Trophoblast cell (in vitro differentiated cells and primary cell): ENCODE measurements at regions not wholly inside any gene's neighbourhood (a gene's known extent, or its start where the extent isn't known, plus 50 kb on each side); places are given as distances from the start of the nearest gene placed in this dataset.

Experiments
- DNase-seq, 2 donors: peaks; one replicate each; pipeline ENCODE4 v3.0.0-alpha.2; 2016
- H2AFZ ChIP-seq: 2 replicates; pipeline ENCODE4 v1.6.1; 2013; ENCODE audit warnings: low read length, moderate library complexity, mild to moderate bottlenecking; ENCODE audit not compliant: insufficient read depth, poor library complexity
- H2AK5ac ChIP-seq: 2 replicates; pipeline ENCODE4 v1.6.1; 2013; ENCODE audit warnings: mild to moderate bottlenecking, low read length
- H2BK120ac ChIP-seq: 2 replicates; pipeline ENCODE4 v1.6.1; 2013; ENCODE audit warnings: low read length, mild to moderate bottlenecking, moderate library complexity; ENCODE audit not compliant: insufficient read depth, poor library complexity
- H2BK12ac ChIP-seq: 2 replicates; pipeline ENCODE4 v1.6.1; 2013; ENCODE audit warnings: mild to moderate bottlenecking, low read length, moderate library complexity
- H2BK5ac ChIP-seq: 2 replicates; pipeline ENCODE4 v1.6.1; 2013; ENCODE audit warnings: low read length, low read depth, moderate library complexity, mild to moderate bottlenecking; ENCODE audit not compliant: poor library complexity
- H3K14ac ChIP-seq: 2 replicates; pipeline ENCODE4 v1.6.1; 2013; ENCODE audit warnings: mild to moderate bottlenecking, low read length
- H3K18ac ChIP-seq: 2 replicates; pipeline ENCODE4 v1.6.1; 2013; ENCODE audit warnings: mild to moderate bottlenecking, low read length
- H3K23ac ChIP-seq: 2 replicates; pipeline ENCODE4 v1.6.1; 2013; ENCODE audit warnings: low read length
- H3K27ac ChIP-seq: 2 replicates; pipeline ENCODE4 v1.5.1; 2013; ENCODE audit warnings: low read depth, mild to moderate bottlenecking, inconsistent platforms, low read length, moderate library complexity
- H3K27me3 ChIP-seq: 2 replicates; pipeline ENCODE4 v1.6.1; 2013; ENCODE audit warnings: inconsistent platforms, mild to moderate bottlenecking, low read length, moderate library complexity; ENCODE audit not compliant: insufficient read depth
- H3K36me3 ChIP-seq, 2 experiments: 1 replicate in 1 of 2; 2 replicates in 1 of 2; pipeline ENCODE4 v1.6.1; 2013; ENCODE audit warnings: low read length in 2 of 2, mild to moderate bottlenecking in 2 of 2, moderate library complexity in 1 of 2; ENCODE audit not compliant: insufficient read depth in 2 of 2, control insufficient read depth in 1 of 2
- H3K4ac ChIP-seq: 2 replicates; pipeline ENCODE4 v1.6.1; 2013; ENCODE audit warnings: low read depth, mild to moderate bottlenecking, low read length, moderate library complexity
- H3K4me1 ChIP-seq, 2 experiments: 1 replicate in 1 of 2; 2 replicates in 1 of 2; pipeline ENCODE4 v1.6.1; 2013; ENCODE audit warnings: low read length in 2 of 2, mild to moderate bottlenecking in 2 of 2, moderate library complexity in 1 of 2; ENCODE audit not compliant: insufficient read depth in 2 of 2, control insufficient read depth in 1 of 2
- H3K4me2 ChIP-seq: 2 replicates; pipeline ENCODE4 v1.6.1; 2013; ENCODE audit warnings: inconsistent platforms, mild to moderate bottlenecking, low read length, moderate library complexity
- H3K4me3 ChIP-seq: 2 replicates; pipeline ENCODE4 v1.5.1; 2013; ENCODE audit warnings: mild to moderate bottlenecking, low read depth, low read length, inconsistent platforms
- H3K79me1 ChIP-seq: one replicate; pipeline ENCODE4 v1.6.1; 2013; ENCODE audit warnings: low read length
- H3K79me2 ChIP-seq: 2 replicates; pipeline ENCODE4 v1.6.1; 2013; ENCODE audit warnings: low read length, mild to moderate bottlenecking; ENCODE audit not compliant: control insufficient read depth, insufficient read depth, poor library complexity
- H3K9ac ChIP-seq: 2 replicates; pipeline ENCODE4 v1.6.1; 2013; ENCODE audit warnings: mild to moderate bottlenecking, low read length
- H3K9me3 ChIP-seq: 2 replicates; pipeline ENCODE4 v1.6.1; 2013; ENCODE audit warnings: low read depth, mild to moderate bottlenecking, control low read depth, inconsistent platforms, low read length; ENCODE audit not compliant: insufficient read depth
- H4K12ac ChIP-seq: 2 replicates; pipeline ENCODE4 v1.6.1; 2013; ENCODE audit warnings: low read depth, mild to moderate bottlenecking, low read length, moderate library complexity
- H4K8ac ChIP-seq: 2 replicates; pipeline ENCODE4 v1.6.1; 2013; ENCODE audit warnings: low read depth, mild to moderate bottlenecking, low read length, moderate library complexity
- H4K91ac ChIP-seq: one replicate; pipeline ENCODE4 v1.6.1; 2013; ENCODE audit warnings: low read depth, mild to moderate bottlenecking, low read length, moderate library complexity
- WGBS: extraction: QIAGEN DNeasy Blood & Tissue Kit; methylation state at CpG from one replicate; pipeline ENCODE4 v1.1.7; 2013; ENCODE audit warnings: missing lambda C conversion rate; ENCODE audit not compliant: insufficient read length, insufficient coverage; ENCODE audit errors: extremely low coverage; 5-methylcytosine and 5-hydroxymethylcytosine counted together

- Histone ChIP-seq H3K27ac (no peak overlapping the region), H2BK120ac (no peak overlapping the region), H3K79me2 (no peaks in the 10 kb centered on the region), H2BK12ac (no peak overlapping the region), H3K4me2 (no peak overlapping the region), H2AFZ (no peak overlapping the region), H3K14ac (no peak overlapping the region), H3K4me3 (no peak overlapping the region), H4K8ac (no peak overlapping the region), H2BK5ac (no peak overlapping the region), H3K9ac (no peak overlapping the region), H3K79me1 (no peaks in the 10 kb centered on the region), H3K9me3 (peaks cover 2% of the 10 kb centered on the region), H3K4me1 (peaks cover 7 to 9% of the 10 kb centered on the region in 2 experiments), H2AK5ac (no peak overlapping the region), H3K18ac (no peak overlapping the region), H4K12ac (no peak overlapping the region), H3K36me3 (no peaks in the 10 kb centered on the region), H3K27me3 (no peaks in the 10 kb centered on the region), H3K23ac (no peak overlapping the region), H4K91ac (no peak overlapping the region), H3K4ac (no peak overlapping the region)
- DNase-seq, result no peak
- WGBS, result no CpG with 5 or more reads among the region's 1 CpG
Measured at GRCh38 chr11:119895981-119896380, 167.0 kb upstream of the NECTIN1 start.

GRCh38 chr11:119894916-119895315 is 165.9 kb upstream of the NECTIN1 start:
- Histone ChIP-seq H2BK5ac (no peak overlapping the region), H3K4ac (no peak overlapping the region), H4K12ac (no peak overlapping the region), H3K4me3 (no peak overlapping the region), H2AFZ (no peak overlapping the region), H3K4me2 (no peak overlapping the region), H3K4me1 (peaks cover 9 to 10% of the 10 kb centered on the region in 2 experiments), H3K14ac (no peak overlapping the region), H4K8ac (no peak overlapping the region), H3K27me3 (no peaks in the 10 kb centered on the region), H2BK120ac (no peak overlapping the region), H3K18ac (no peak overlapping the region), H3K27ac (no peak overlapping the region), H2AK5ac (no peak overlapping the region), H3K79me1 (no peaks in the 10 kb centered on the region), H3K9ac (no peak overlapping the region), H2BK12ac (no peak overlapping the region), H4K91ac (no peak overlapping the region), H3K23ac (no peak overlapping the region), H3K9me3 (peaks cover 2% of the 10 kb centered on the region), H3K36me3 (no peaks in the 10 kb centered on the region), H3K79me2 (no peaks in the 10 kb centered on the region)
- no CpG with 5 or more reads among the region's 4 CpGs for WGBS
- no peak for DNase-seq

GRCh38 chr11:119892311-119892808 is 163.4 kb upstream of the NECTIN1 start:
- H3K36me3 ChIP-seq, result no peaks in the 10 kb centered on the region
- whole genome bisulfite sequencing, result no CpG with 5 or more reads among the region's 16 CpGs
- no peaks in the 10 kb centered on the region for H3K79me1 ChIP-seq
- no peak overlapping the region for H3K4ac ChIP-seq
- no peak overlapping the region for H2BK5ac ChIP-seq
- no peak overlapping the region for H4K12ac ChIP-seq
- H2AFZ ChIP-seq, result no peak overlapping the region
- peaks cover 7% of the 10 kb centered on the region in 2 experiments for H3K4me1 ChIP-seq
- no peak overlapping the region for H2BK120ac ChIP-seq
- no peaks in the 10 kb centered on the region for H3K27me3 ChIP-seq
- H3K79me2 ChIP-seq, result no peaks in the 10 kb centered on the region
- H3K27ac ChIP-seq, result no peak overlapping the region
- H3K9me3 ChIP-seq, result peaks cover 2% of the 10 kb centered on the region
- no peak overlapping the region for H4K91ac ChIP-seq
- no peak overlapping the region for H3K14ac ChIP-seq
- no peak overlapping the region for H3K4me2 ChIP-seq
- H3K9ac ChIP-seq, result no peak overlapping the region
- DNase-seq, result no peak
- no peak overlapping the region for H3K18ac ChIP-seq
- no peak overlapping the region for H3K23ac ChIP-seq
- no peak overlapping the region for H2BK12ac ChIP-seq
- no peak overlapping the region for H2AK5ac ChIP-seq
- no peak overlapping the region for H4K8ac ChIP-seq
- H3K4me3 ChIP-seq, result no peak overlapping the region

- H3K79me1 ChIP-seq, result no peaks in the 10 kb centered on the region
- H3K9ac ChIP-seq, result no peak overlapping the region
- no CpG with 5 or more reads among the region's 16 CpGs for WGBS
- H3K14ac ChIP-seq, result no peak overlapping the region
- no peak overlapping the region for H3K4me2 ChIP-seq
- H3K23ac ChIP-seq, result no peak overlapping the region
- H2BK12ac ChIP-seq, result no peak overlapping the region
- H3K4me1 ChIP-seq, result peaks cover 2% of the 10 kb centered on the region in 2 experiments
- H3K4ac ChIP-seq, result no peak overlapping the region
- no peaks in the 10 kb centered on the region for H3K79me2 ChIP-seq
- DNase-seq, result no peak
- no peak overlapping the region for H3K27ac ChIP-seq
- no peak overlapping the region for H4K8ac ChIP-seq
- no peaks in the 10 kb centered on the region for H3K36me3 ChIP-seq
- H3K27me3 ChIP-seq, result no peaks in the 10 kb centered on the region
- H3K4me3 ChIP-seq, result no peak overlapping the region
- H2AFZ ChIP-seq, result no peak overlapping the region
- no peak overlapping the region for H3K18ac ChIP-seq
- H2BK120ac ChIP-seq, result no peak overlapping the region
- H4K91ac ChIP-seq, result no peak overlapping the region
- H4K12ac ChIP-seq, result no peak overlapping the region
- H2AK5ac ChIP-seq, result no peak overlapping the region
- H2BK5ac ChIP-seq, result no peak overlapping the region
- peaks cover 5% of the 10 kb centered on the region for H3K9me3 ChIP-seq
Measured at GRCh38 chr11:119891055-119891768, 162.2 kb upstream of the NECTIN1 start.
